KG1 (cell line): ENCODE measurements at regions not wholly inside any gene's neighbourhood (a gene's known extent, or its start where the extent isn't known, plus 50 kb on each side); places are given as distances from the start of the nearest gene placed in this dataset.
A peak's percentile ranks its signal among the peaks of the same experiment; 100 is the strongest.
"Not testable (repeated sequence)": the region's sequence is repeated elsewhere in the genome, so short reads cannot be mapped to it uniquely, and the experiment has no call there.

Source experiments
- DNase-seq: peaks from one replicate; lab custom pipeline; 2025; lab: John Stamatoyannopoulos, UW

- DNase-seq: not testable (repeated sequence)
Measured at GRCh38 chr1:146510248-146510983, 281.6 kb upstream of the NOTCH2NLA start.

GRCh38 chr1:146504121-146504520 lies 275.3 kb upstream of the NOTCH2NLA start:
- DNase-seq: not testable (repeated sequence)

GRCh38 chr1:146487555-146487954 lies 258.7 kb upstream of the NOTCH2NLA start:
- not testable (repeated sequence) for DNase-seq

- DNase-seq: not testable (repeated sequence)
Measured at GRCh38 chr1:146487155-146487554, 258.3 kb upstream of the NOTCH2NLA start.

- not testable (repeated sequence) for DNase-seq
Measured at GRCh38 chr1:146486300-146487014, 257.6 kb upstream of the NOTCH2NLA start.

- not testable (repeated sequence) for DNase-seq
Measured at GRCh38 chr1:146484195-146484594, 255.4 kb upstream of the NOTCH2NLA start.

GRCh38 chr1:146479188-146479587 lies 250.4 kb upstream of the NOTCH2NLA start:
- DNase-seq: not testable (repeated sequence)

GRCh38 chr1:146478125-146478720 lies 249.4 kb upstream of the NOTCH2NLA start:
- not testable (repeated sequence) for DNase-seq

- not testable (repeated sequence) for DNase-seq
Measured at GRCh38 chr1:146475086-146475485, 246.3 kb upstream of the NOTCH2NLA start.

- DNase-seq: not testable (repeated sequence)
Measured at GRCh38 chr1:146474216-146474615, 245.4 kb upstream of the NOTCH2NLA start.

- peak; percentile 41 for DNase-seq
Measured at GRCh38 chr1:146472192-146472861, 243.5 kb upstream of the NOTCH2NLA start.

GRCh38 chr1:146459939-146460338 lies 231.1 kb upstream of the NOTCH2NLA start:
- DNase-seq: not testable (repeated sequence)

GRCh38 chr1:146459308-146459707 lies 230.5 kb upstream of the NOTCH2NLA start:
- DNase-seq: not testable (repeated sequence)

- not testable (repeated sequence) for DNase-seq
Measured at GRCh38 chr1:146448877-146449246, 220.0 kb upstream of the NOTCH2NLA start.

GRCh38 chr1:146448212-146448876 lies 219.5 kb upstream of the NOTCH2NLA start:
- not testable (repeated sequence) for DNase-seq

- DNase-seq: not testable (repeated sequence)
Measured at GRCh38 chr1:146443871-146444222, 215.0 kb upstream of the NOTCH2NLA start.

- not testable (repeated sequence) for DNase-seq
Measured at GRCh38 chr1:146443088-146443870, 214.5 kb upstream of the NOTCH2NLA start.

GRCh38 chr1:146438543-146438942 lies 209.7 kb upstream of the NOTCH2NLA start:
- not testable (repeated sequence) for DNase-seq

GRCh38 chr1:146416642-146417041 lies 187.8 kb upstream of the NOTCH2NLA start:
- DNase-seq: not testable (repeated sequence)

- DNase-seq: not testable (repeated sequence)
Measured at GRCh38 chr1:146415017-146415416, 186.2 kb upstream of the NOTCH2NLA start.

GRCh38 chr1:146413911-146414310 lies 185.1 kb upstream of the NOTCH2NLA start:
- not testable (repeated sequence) for DNase-seq
